Stomach (tissue), 8 donors: ENCODE measurements at regions not wholly inside any gene's neighbourhood (a gene's known extent, or its start where the extent isn't known, plus 50 kb on each side); places are given as distances from the start of the nearest gene placed in this dataset.

Experiments used
- DNase-seq, 2 donors: peaks; one replicate each; pipeline versions ENCODE4 v3.0.0 to v3.0.0-alpha.2; 2013 to 2019
- H3K27ac ChIP-seq, 5 donors: fragments of 200-600 bp in 4 of 5; sonication (generic) in 4 of 5; one replicate each; pipeline ENCODE4 v1.5.1; 2013 to 2019; ENCODE audit warnings: mild to moderate bottlenecking in 1 of 5, moderate library complexity in 1 of 5
- H3K27me3 ChIP-seq, 3 donors: fragments of 200-600 bp; sonication (generic); one replicate each; pipeline ENCODE4 v1.5.1; 2017 to 2019; ENCODE audit warnings: mixed run types in 1 of 3
- H3K36me3 ChIP-seq, 4 donors: fragments of 200-600 bp; sonication (generic); 1 replicate in 3 of 4; 2 replicates in 1 of 4; pipeline ENCODE4 v1.5.1; 2016 to 2019
- H3K4me1 ChIP-seq, 4 donors: fragments of 200-600 bp; sonication (generic); one replicate each; pipeline ENCODE4 v1.5.1; 2016 to 2019
- H3K4me3 ChIP-seq, 4 donors: fragments of 200-600 bp; sonication (generic) in 3 of 4; one replicate each; pipeline ENCODE4 v1.5.1; 2016 to 2019; ENCODE audit warnings: mild to moderate bottlenecking in 1 of 4
- H3K9me3 ChIP-seq, 4 donors: fragments of 200-600 bp; sonication (generic); one replicate each; pipeline ENCODE4 v1.5.1; 2016 to 2019
- EP300 ChIP-seq: sonication (generic); formaldehyde crosslinking; IDR thresholded peaks from one replicate; pipeline ENCODE4 v1.6.1; 2017; ENCODE audit warnings: antibody characterized with exemption
- POLR2A ChIP-seq, 4 donors: fragments of 450-650 bp; IDR thresholded peaks; one replicate each; pipeline ENCODE4 v1.6.1; 2016; ENCODE audit warnings: antibody characterized with exemption in 4 of 4, control low read depth in 2 of 4, mild to moderate bottlenecking in 1 of 4, moderate library complexity in 1 of 4
- POLR2AphosphoS5 ChIP-seq, 3 donors: sonication (generic); formaldehyde crosslinking; IDR thresholded peaks; one replicate each; pipeline ENCODE4 v1.6.1; 2016; ENCODE audit warnings: antibody characterized with exemption in 3 of 3
- WGBS, 5 donors: extraction: QIAGEN DNeasy Blood & Tissue Kit in 3 of 5; methylation state at CpG; one replicate each; pipeline versions ENCODE4 v1.1.5 to v1.1.7; 2013 to 2018; 5-methylcytosine and 5-hydroxymethylcytosine counted together
- intact Hi-C: fragments of 100-400 bp; cut with DNase I; formaldehyde crosslinking; loops from one replicate; pipeline ENCODE4 v1.15.1; 2023; ENCODE audit warnings: low total_unique reads
- TF ChIP-seq, protein P1 (sequence below), 7 experiments: fragments of 450-650 bp in 4 of 7; fragments of 200-600 bp in 3 of 7; sonication (generic) in 3 of 7; IDR thresholded peaks; one replicate each; pipeline ENCODE4 v1.5.1; 2016 to 2019; ENCODE audit warnings: antibody characterized with exemption in 7 of 7, control low read depth in 2 of 7, mild to moderate bottlenecking in 1 of 7
- donor health status: healthy with polysubstance abuse.
- donor health status: Bipolar disorder and iron deficiency.
- donor health status: healthy.

DNA sequence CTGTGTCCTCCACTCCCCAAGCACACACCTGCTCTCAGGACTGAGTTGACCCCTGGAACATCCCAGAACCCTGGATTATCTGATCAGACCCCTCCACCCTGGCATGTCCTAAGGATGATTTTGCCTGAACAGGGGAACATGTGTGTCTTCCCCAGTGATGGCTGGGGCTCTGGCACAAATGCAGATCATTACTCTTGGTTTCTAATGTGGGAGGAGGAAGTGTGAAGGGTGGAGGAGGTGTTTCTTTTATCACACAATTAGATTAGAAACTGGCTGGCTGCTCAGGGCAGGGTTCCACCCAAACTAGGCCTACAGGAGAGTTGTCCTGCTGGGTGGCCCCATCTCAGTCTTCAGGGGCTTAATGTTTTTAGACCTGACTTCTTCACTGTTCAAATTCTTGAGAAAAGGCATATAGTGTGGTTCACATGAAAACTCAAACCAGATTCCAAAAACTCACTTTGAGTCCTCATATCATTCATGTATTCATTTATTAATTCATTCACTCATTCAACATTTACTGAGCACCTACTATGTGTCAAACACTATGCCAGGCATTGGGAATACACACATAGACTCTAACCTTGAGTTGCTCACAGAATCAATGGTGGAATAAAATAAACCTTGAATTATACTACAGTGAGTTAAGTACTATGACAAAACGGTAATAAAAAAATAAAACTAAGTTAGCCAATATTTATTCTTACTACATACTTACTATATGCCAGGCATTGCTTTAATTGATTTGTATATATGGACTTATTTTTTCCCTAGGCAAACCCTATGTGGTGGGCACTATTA is 221.8 kb upstream of the JUN start:
- Histone ChIP-seq H3K27me3 (no peaks in the 10 kb centered on the region), H3K4me3 (no peak overlapping the region), H3K4me1 (peaks cover 0 to 14% (median 5%) of the 10 kb centered on the region in 4 donors), H3K36me3 (no peaks in the 10 kb centered on the region), H3K27ac (no peak overlapping the region), H3K9me3 (no peaks in the 10 kb centered on the region)
- 71 to 86% (median 77%) methylated on average over 1 of the region's 1 CpG for WGBS, 5 donors
- DNase-seq, result no peak
- TF ChIP-seq EP300 (no peak), POLR2AphosphoS5 (IDR thresholded peaks at IDR 0.05) (no peak), POLR2A (IDR thresholded peaks at IDR 0.05) (no peak)
- TF ChIP-seq, protein P1, sequence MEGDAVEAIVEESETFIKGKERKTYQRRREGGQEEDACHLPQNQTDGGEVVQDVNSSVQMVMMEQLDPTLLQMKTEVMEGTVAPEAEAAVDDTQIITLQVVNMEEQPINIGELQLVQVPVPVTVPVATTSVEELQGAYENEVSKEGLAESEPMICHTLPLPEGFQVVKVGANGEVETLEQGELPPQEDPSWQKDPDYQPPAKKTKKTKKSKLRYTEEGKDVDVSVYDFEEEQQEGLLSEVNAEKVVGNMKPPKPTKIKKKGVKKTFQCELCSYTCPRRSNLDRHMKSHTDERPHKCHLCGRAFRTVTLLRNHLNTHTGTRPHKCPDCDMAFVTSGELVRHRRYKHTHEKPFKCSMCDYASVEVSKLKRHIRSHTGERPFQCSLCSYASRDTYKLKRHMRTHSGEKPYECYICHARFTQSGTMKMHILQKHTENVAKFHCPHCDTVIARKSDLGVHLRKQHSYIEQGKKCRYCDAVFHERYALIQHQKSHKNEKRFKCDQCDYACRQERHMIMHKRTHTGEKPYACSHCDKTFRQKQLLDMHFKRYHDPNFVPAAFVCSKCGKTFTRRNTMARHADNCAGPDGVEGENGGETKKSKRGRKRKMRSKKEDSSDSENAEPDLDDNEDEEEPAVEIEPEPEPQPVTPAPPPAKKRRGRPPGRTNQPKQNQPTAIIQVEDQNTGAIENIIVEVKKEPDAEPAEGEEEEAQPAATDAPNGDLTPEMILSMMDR (IDR thresholded peaks at IDR 0.05), result no peak
- intact Hi-C loops, result no loop called here

DNA sequence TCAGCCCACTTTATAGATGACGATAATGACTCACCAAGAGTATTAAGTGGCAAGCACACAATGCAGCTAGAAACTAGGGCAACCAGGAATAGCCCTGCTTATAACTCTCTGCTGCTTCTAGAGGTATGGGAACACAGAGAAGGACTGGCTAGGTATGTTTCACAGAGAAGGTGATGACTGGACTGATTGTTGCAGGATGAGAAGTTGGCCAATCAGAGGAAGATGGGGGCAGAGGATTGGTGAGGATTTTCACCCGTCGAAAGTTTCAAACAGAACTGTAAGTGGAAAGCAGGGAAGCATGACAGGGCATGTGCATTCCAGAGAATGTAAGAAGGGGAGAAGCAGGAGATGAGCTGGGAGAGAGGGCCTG is 222.4 kb upstream of the JUN start:
- Histone ChIP-seq H3K9me3 (no peaks in the 10 kb centered on the region), H3K27me3 (no peaks in the 10 kb centered on the region), H3K4me1 (peaks cover 0 to 14% (median 5%) of the 10 kb centered on the region in 4 donors), H3K36me3 (no peaks in the 10 kb centered on the region), H3K4me3 (no peak overlapping the region), H3K27ac (no peak overlapping the region)
- 86 to 96% (median 91%) methylated on average over 3 of the region's 3 CpGs for WGBS, 5 donors
- no peak for DNase-seq
- TF ChIP-seq POLR2AphosphoS5 (IDR thresholded peaks at IDR 0.05), result no peak
- no peak for TF ChIP-seq POLR2A (IDR thresholded peaks at IDR 0.05)
- TF ChIP-seq, protein P1 (IDR thresholded peaks at IDR 0.05), result no peak
- TF ChIP-seq EP300, result no peak
- intact Hi-C loops, result no loop called here

DNA sequence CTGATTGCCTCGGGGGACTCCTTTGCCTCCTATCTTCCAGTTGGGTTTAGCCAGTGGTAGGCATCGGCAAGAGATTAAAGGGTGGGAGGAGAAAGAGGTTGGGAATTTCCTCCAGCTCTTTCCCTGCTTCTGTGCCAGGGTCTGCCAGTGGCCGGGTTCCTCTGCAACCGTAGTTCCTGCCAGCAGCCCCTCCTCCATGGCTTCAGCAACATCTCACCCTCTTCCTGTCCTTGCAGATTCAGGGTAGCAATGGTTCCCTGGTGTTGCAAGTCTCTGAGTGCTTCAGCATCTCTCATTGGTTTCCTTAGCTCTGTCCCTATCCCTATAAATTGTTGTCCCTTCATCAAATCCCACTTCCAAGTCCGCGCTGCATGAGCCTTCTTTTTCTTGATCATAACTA is 223.1 kb upstream of the JUN start:
- DNase-seq, result no peak
- intact Hi-C loops, result no loop called here
- Histone ChIP-seq H3K27me3 (no peaks in the 10 kb centered on the region), H3K27ac (no peak overlapping the region), H3K4me3 (no peak overlapping the region), H3K4me1 (peaks cover 0 to 14% (median 5%) of the 10 kb centered on the region in 4 donors), H3K36me3 (no peaks in the 10 kb centered on the region), H3K9me3 (no peaks in the 10 kb centered on the region)
- WGBS, 5 donors, result 79 to 85% (median 81%) methylated on average over 6 of the region's 6 CpGs
- TF ChIP-seq, protein P1 (IDR thresholded peaks at IDR 0.05), result no peak
- no peak for TF ChIP-seq POLR2AphosphoS5 (IDR thresholded peaks at IDR 0.05)
- no peak for TF ChIP-seq EP300
- no peak for TF ChIP-seq POLR2A (IDR thresholded peaks at IDR 0.05)

DNA sequence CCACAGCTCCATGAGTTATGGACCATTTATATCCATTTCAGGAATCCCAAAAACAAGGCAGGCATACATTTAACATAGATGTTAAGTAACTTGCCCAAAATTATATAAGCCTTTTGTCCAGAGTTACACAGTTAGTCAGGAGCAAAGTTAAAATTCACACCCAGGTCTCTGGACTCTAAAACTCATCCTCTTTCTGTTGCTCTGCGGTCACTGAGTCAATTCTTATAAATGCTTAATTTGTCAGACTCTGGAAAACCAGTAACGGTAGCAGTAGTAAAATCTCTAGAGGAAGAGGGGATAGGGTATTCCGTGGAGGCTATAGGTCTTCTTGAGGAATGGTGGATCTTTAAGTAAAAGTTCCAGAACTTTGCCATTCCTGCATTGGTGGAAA is 223.6 kb upstream of the JUN start:
- intact Hi-C loops, result no loop called here
- H3K27me3 ChIP-seq, result no peaks in the 10 kb centered on the region
- no peaks in the 10 kb centered on the region for H3K9me3 ChIP-seq
- TF ChIP-seq POLR2A (IDR thresholded peaks at IDR 0.05), result no peak
- TF ChIP-seq EP300, result no peak
- no peak for TF ChIP-seq POLR2AphosphoS5 (IDR thresholded peaks at IDR 0.05)
- TF ChIP-seq, protein P1 (IDR thresholded peaks at IDR 0.05), result no peak
- WGBS, 5 donors, result 89 to 97% (median 91%) methylated on average over 3 of the region's 3 CpGs
- H3K36me3 ChIP-seq, result no peaks in the 10 kb centered on the region
- no peak overlapping the region for H3K4me3 ChIP-seq
- peaks cover 0 to 14% (median 5%) of the 10 kb centered on the region in 4 donors for H3K4me1 ChIP-seq
- DNase-seq, result no peak
- H3K27ac ChIP-seq, result no peak overlapping the region
